GM13976 (cell line): ENCODE measurements at regions not wholly inside any gene's neighbourhood (a gene's known extent, or its start where the extent isn't known, plus 50 kb on each side); places are given as distances from the start of the nearest gene placed in this dataset.
A peak's percentile ranks its signal among the peaks of the same experiment; 100 is the strongest.

Experiments used
- DNase-seq: peaks from one replicate; pipeline ENCODE4 v3.0.0; 2012; ENCODE audit warnings: low spot score
- CTCF ChIP-seq: IDR thresholded peaks from 2 replicates; pipeline ENCODE4 v1.5.1; 2012; ENCODE audit warnings: borderline replicate concordance, mild to moderate bottlenecking; ENCODE audit not compliant: insufficient read depth; ENCODE audit errors: extremely low read depth, missing control alignments, control extremely low read depth
- in situ Hi-C: fragments of 300-500 bp; cut with MboI; formaldehyde crosslinking; loops from one replicate; pipeline ENCODE4 v1.12.0; 2022; ENCODE audit warnings: low sequenced_read_pairs, mixed read lengths, inconsistent platforms; ENCODE audit not compliant: unreplicated experiment

DNA sequence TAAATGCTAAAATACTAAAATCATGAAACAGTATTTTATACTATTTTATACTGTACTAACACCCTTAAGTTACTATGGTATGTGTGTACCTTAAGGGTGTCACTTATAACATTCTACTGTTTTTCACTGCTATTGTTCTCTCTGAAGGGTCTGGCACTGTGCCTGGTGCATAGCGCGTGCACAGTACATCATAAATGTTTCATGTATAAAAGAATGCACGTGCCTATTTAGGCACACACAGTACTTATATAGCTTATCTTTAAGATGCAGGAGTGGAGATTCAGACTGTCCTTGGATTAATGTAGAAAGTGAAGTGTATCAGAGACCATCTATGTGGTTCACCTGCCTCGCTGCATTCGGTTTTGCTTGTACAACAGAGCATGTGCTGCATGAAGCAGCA, 64.0 kb upstream of the SGK1 start:
- no peak for DNase-seq
- in situ Hi-C loops, result no loop called here

DNA sequence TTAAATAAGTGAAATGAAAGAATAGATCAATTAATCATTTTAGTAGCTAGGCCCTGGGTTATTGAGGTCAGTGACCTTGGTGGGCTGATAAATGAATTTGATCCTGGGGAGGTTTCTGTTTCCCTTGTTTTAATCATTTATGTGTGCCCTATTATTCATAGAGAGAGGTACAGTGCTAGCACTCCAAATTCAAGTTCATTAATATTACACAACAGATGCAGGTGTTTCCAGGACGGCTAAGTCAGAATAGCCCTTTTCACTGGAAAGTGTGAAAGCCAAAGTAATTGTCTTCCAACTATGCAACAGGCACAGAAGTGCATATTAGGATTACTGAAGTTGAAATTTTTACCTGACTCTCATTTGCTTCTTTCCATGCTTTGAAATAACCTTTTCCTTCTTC, 61.7 kb upstream of the SGK1 start:
- in situ Hi-C loops, result no loop called here
- no peak for DNase-seq
- TF ChIP-seq CTCF, result no peak

More for the DNA sequence above, 64.0 kb upstream of the SGK1 start:
- TF ChIP-seq CTCF, result no peak

DNA sequence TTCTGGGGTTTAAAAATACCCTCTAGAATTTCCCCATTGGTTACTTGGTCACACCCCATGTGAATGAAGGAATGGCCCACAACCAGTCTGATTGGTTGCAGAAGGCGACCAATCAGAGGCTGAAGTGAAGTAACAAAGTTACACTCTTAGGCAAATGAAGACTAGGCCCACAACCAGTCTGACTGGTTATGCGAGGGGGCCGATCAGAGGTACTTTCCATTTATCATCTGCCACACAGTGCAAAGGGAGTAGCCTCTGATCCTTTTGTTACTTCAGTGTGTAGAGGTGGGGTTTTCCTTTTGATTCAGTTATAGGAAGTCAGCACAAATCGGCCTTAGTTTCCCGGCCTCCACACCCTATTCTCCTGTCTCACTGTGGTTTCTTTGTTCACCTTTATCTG, 61.2 kb upstream of the SGK1 start:
- TF ChIP-seq CTCF, result no peak
- peak; percentile 41 for DNase-seq
- in situ Hi-C loops, result no loop called here

DNA sequence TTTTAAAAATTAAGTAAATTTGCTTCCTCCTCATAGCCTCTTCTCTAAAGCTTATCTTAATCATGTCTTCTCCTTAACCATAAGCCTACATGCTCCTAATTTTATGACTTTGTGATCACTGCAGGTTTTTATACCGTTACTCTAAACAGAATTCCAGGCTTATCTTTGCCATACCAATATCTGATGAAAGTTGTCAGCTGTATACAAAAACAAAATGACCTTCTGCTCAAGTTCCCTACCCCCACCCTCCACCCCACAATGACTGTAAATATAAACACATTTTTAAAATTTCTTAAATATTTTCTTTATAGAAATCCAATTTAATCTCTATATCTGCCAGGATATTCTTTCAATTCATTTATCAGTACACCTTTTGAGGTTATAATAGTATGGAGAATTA, 60.5 kb upstream of the SGK1 start:
- TF ChIP-seq CTCF, result no peak
- DNase-seq, result no peak
- in situ Hi-C loops, result no loop called here

DNA sequence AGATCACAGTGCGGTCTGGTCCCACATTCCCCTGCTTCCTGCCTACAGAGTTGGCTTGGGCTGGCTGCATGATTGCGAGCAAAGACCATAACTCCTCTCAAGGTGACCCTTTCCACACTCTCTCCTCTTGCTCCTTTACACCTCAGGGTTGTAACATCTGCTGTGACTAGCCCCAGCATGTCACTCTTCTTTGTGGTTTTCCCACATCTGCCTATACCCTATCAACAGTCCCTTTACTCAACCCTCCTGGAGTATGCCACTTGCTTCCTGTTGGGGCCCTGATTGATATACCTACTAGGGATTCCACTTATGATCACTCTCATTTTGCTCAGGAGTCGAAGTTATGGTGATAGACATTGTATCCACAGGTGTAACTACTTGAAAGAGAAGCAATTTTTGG, 58.9 kb upstream of the SGK1 start:
- TF ChIP-seq CTCF, result no peak
- DNase-seq, result no peak
- in situ Hi-C loops, result no loop called here

DNA sequence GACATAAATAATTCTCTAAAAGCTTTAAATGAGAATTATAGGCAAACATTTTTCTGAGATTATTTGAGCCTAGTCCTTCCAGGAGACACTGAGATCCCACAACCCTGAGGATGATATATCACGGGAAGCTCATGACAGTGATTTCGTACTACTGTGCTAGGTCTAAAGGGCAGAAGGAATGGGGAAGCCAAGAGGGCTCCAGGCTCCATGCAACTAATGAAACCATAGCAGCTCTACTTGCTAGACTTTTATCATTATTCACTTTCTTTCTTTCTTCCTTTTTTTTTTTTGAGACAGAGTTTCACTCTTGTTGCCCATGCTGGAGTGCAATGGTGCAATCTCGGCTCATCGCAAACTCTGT, 57.3 kb upstream of the SGK1 start:
- in situ Hi-C loops, result no loop called here
- TF ChIP-seq CTCF, result no peak
- no peak for DNase-seq
